DND-41 (cell line): ENCODE measurements at regions not wholly inside any gene's neighbourhood (a gene's known extent, or its start where the extent isn't known, plus 50 kb on each side); places are given as distances from the start of the nearest gene placed in this dataset.
"Not testable (repeated sequence)": the region's sequence is repeated elsewhere in the genome, so short reads cannot be mapped to it uniquely, and the experiment has no call there.

Experiments
- ATAC-seq: fragments of 200-7000 bp; cut with Tn5 transposase; 3 replicates; pipeline ENCODE4 v1.9.1; 2021; ENCODE audit warnings: low read depth; ENCODE audit not compliant: insufficient read depth
- DNase-seq: peaks from one replicate; pipeline ENCODE4 v3.0.0-alpha.2; 2020
- H2AFZ ChIP-seq: 2 replicates; pipeline ENCODE4 v1.6.0; 2012; ENCODE audit warnings: low read depth, low read length
- H3K27ac ChIP-seq: 2 replicates; pipeline ENCODE4 v1.5.1; 2012; ENCODE audit warnings: low read length, inconsistent platforms
- H3K27me3 ChIP-seq: fragments of 200-600 bp; sonication (generic); 2 replicates; pipeline ENCODE4 v1.6.0; 2012; ENCODE audit warnings: low read length, mild to moderate bottlenecking, inconsistent platforms; ENCODE audit not compliant: insufficient read depth, poor library complexity
- H3K36me3 ChIP-seq: 2 replicates; pipeline ENCODE4 v1.5.1; 2012; ENCODE audit warnings: low read length, inconsistent platforms; ENCODE audit not compliant: insufficient read depth
- H3K4me1 ChIP-seq: 2 replicates; pipeline ENCODE4 v1.5.1; 2012; ENCODE audit warnings: mild to moderate bottlenecking, low read length; ENCODE audit not compliant: insufficient read depth
- H3K4me2 ChIP-seq: 2 replicates; pipeline ENCODE4 v1.6.0; 2012; ENCODE audit warnings: mild to moderate bottlenecking, moderate library complexity, low read length, inconsistent platforms; ENCODE audit not compliant: insufficient read depth
- H3K4me3 ChIP-seq, 2 experiments: fragments of 200-600 bp in 1 of 2; shearing (Covaris generic) in 1 of 2; 2 replicates each; pipeline ENCODE4 v1.5.1; 2012 to 2016; ENCODE audit warnings: inconsistent platforms in 2 of 2, low read length in 2 of 2, mild to moderate bottlenecking in 2 of 2, low read depth in 1 of 2, moderate library complexity in 1 of 2
- H3K79me2 ChIP-seq: 2 replicates; pipeline ENCODE4 v1.6.0; 2012; ENCODE audit warnings: low read length, inconsistent platforms; ENCODE audit not compliant: insufficient read depth
- H3K9ac ChIP-seq: 2 replicates; pipeline ENCODE4 v1.6.0; 2012; ENCODE audit warnings: low read depth, mild to moderate bottlenecking, inconsistent platforms, low read length, moderate library complexity
- H3K9me3 ChIP-seq: 2 replicates; pipeline ENCODE4 v1.5.1; 2012; ENCODE audit warnings: low read length, moderate library complexity, mild to moderate bottlenecking, inconsistent platforms; ENCODE audit not compliant: insufficient read depth, severe bottlenecking
- H4K20me1 ChIP-seq: 2 replicates; pipeline ENCODE4 v1.6.0; 2012; ENCODE audit warnings: low read length; ENCODE audit not compliant: insufficient read depth
- EZH2 ChIP-seq: IDR thresholded peaks from 3 replicates; pipeline ENCODE4 v1.6.1; 2012; ENCODE audit warnings: borderline replicate concordance, low read depth, mild to moderate bottlenecking, moderate library complexity, low read length, inconsistent platforms; ENCODE audit not compliant: severe bottlenecking
- TF ChIP-seq, protein P1 (sequence below): IDR thresholded peaks from 2 replicates; pipeline ENCODE4 v1.5.1; 2012; ENCODE audit warnings: borderline replicate concordance, low read length, moderate library complexity, mild to moderate bottlenecking; ENCODE audit not compliant: poor library complexity, severe bottlenecking; ENCODE audit errors: extremely low read depth

- no peaks in the 10 kb centered on the region for H3K4me1 ChIP-seq
- no peak overlapping the region for H3K4me3 ChIP-seq
- no peak overlapping the region for H3K9ac ChIP-seq
- H3K79me2 ChIP-seq, result no peaks in the 10 kb centered on the region
- H3K4me2 ChIP-seq, result no peak overlapping the region
- ATAC-seq (no peak), DNase-seq (no peak)
- H3K9me3 ChIP-seq, result no peaks in the 10 kb centered on the region
- no peak overlapping the region for H2AFZ ChIP-seq
- H4K20me1 ChIP-seq, result no peaks in the 10 kb centered on the region
- no peaks in the 10 kb centered on the region for H3K36me3 ChIP-seq
- TF ChIP-seq, protein P1, sequence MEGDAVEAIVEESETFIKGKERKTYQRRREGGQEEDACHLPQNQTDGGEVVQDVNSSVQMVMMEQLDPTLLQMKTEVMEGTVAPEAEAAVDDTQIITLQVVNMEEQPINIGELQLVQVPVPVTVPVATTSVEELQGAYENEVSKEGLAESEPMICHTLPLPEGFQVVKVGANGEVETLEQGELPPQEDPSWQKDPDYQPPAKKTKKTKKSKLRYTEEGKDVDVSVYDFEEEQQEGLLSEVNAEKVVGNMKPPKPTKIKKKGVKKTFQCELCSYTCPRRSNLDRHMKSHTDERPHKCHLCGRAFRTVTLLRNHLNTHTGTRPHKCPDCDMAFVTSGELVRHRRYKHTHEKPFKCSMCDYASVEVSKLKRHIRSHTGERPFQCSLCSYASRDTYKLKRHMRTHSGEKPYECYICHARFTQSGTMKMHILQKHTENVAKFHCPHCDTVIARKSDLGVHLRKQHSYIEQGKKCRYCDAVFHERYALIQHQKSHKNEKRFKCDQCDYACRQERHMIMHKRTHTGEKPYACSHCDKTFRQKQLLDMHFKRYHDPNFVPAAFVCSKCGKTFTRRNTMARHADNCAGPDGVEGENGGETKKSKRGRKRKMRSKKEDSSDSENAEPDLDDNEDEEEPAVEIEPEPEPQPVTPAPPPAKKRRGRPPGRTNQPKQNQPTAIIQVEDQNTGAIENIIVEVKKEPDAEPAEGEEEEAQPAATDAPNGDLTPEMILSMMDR, result no peak
- no peak for TF ChIP-seq EZH2
- H3K27me3 ChIP-seq, result peaks cover 9% of the 10 kb centered on the region
- no peak overlapping the region for H3K27ac ChIP-seq
These were observed 105.3 kb downstream of the NAV1 start for GRCh38 chr1:201644197-201644596.

DNA sequence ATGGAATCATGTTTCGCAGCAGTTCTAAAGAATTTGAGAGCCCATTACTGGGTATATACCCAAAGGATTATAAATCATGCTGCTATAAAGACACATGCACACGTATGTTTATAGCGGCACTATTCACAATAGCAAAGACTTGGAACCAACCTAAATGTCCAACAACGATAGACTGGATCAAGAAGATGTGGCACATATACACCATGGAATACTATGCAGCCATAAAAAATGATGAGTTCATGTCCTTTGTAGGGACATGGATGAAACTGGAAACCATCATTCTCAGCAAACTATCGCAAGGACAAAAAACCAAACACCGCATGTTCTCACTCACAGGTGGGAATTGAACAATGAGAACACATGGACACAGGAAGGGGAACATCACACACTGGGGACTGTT is 106.1 kb downstream of the NAV1 start:
- not testable (repeated sequence) for H3K9ac ChIP-seq

GRCh38 chr1:201645956-201646355 is 107.0 kb downstream of the NAV1 start:
- Histone ChIP-seq H4K20me1 (no peaks in the 10 kb centered on the region), H3K36me3 (no peaks in the 10 kb centered on the region), H3K27me3 (no peaks in the 10 kb centered on the region), H3K4me3 (no peak overlapping the region), H3K79me2 (no peaks in the 10 kb centered on the region), H3K9me3 (no peaks in the 10 kb centered on the region), H2AFZ (no peak overlapping the region), H3K4me2 (no peak overlapping the region), H3K9ac (no peak overlapping the region), H3K27ac (no peak overlapping the region), H3K4me1 (no peaks in the 10 kb centered on the region)
- ATAC-seq (no peak), DNase-seq (no peak)
- TF ChIP-seq EZH2, result no peak
- TF ChIP-seq, protein P1, result no peak

More for the DNA sequence above, 106.1 kb downstream of the NAV1 start:
- ATAC-seq, H3K4me3 ChIP-seq, H3K79me2 ChIP-seq, H3K27ac ChIP-seq, H3K4me1 ChIP-seq, H3K36me3 ChIP-seq, H3K4me2 ChIP-seq, H4K20me1 ChIP-seq, DNase-seq, H2AFZ ChIP-seq, H3K9me3 ChIP-seq, H3K27me3 ChIP-seq: not testable (repeated sequence)

DNA sequence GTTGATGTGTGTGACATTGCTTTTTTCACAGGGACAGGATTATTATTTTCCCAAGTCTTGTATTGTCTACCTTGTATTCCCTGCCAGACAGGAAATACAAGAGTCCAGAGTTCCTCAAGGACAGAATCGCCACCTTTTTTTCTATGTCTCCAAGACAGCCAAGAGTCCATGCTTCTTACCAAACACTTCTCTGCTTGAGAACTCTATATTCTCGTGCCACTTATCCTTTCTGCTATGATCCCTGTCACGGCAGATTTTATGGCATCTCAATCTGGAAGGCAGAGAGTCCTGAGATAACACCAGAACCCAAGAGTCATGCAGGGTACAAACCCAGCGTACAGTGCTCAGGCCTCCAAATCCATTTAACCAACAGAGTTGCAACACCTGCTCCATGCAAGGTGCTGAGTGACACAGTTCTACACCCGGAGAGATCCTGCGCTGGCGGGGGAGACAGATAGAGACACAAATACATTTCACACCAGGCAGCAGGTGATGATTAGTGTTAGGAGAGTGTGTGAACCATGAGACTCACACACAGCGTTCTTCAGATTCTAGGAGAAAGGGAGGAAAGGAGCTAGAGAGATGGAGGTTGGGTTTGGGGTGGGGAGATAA is 107.6 kb downstream of the NAV1 start:
- H3K4me1 ChIP-seq, result no peaks in the 10 kb centered on the region
- H3K27ac ChIP-seq, result no peak overlapping the region
- H3K9ac ChIP-seq, result no peak overlapping the region
- no peak for TF ChIP-seq EZH2
- TF ChIP-seq, protein P1, result no peak
- no peak for DNase-seq
- no peaks in the 10 kb centered on the region for H3K79me2 ChIP-seq
- H3K36me3 ChIP-seq, result no peaks in the 10 kb centered on the region
- H3K27me3 ChIP-seq, result peaks cover under 1% of the 10 kb centered on the region
- no peak overlapping the region for H3K4me2 ChIP-seq
- no peak overlapping the region for H2AFZ ChIP-seq
- H3K9me3 ChIP-seq, result no peaks in the 10 kb centered on the region
- H3K4me3 ChIP-seq, result no peak overlapping the region
- no peak for ATAC-seq
- peaks cover 1% of the 10 kb centered on the region for H4K20me1 ChIP-seq
